LNCAP (cell line): ENCODE measurements at regions not wholly inside any gene's neighbourhood (a gene's known extent, or its start where the extent isn't known, plus 50 kb on each side); places are given as distances from the start of the nearest gene placed in this dataset.

Experiments used
- CTCF ChIP-seq: fragments of 450-650 bp; IDR thresholded peaks from 2 replicates; pipeline ENCODE4 v1.5.1; 2017; ENCODE audit warnings: mild to moderate bottlenecking

- TF ChIP-seq CTCF, result no peak
These were observed 113.4 kb upstream of the C11orf87 start for GRCh38 chr11:109308551-109308950.

- no peak for TF ChIP-seq CTCF
These were observed 112.8 kb upstream of the C11orf87 start for GRCh38 chr11:109309153-109309552.

- no peak for TF ChIP-seq CTCF
These were observed 104.3 kb upstream of the C11orf87 start for GRCh38 chr11:109317726-109318125.

GRCh38 chr11:109320595-109320994 lies 101.4 kb upstream of the C11orf87 start:
- no peak for TF ChIP-seq CTCF

GRCh38 chr11:109326781-109327180 lies 95.2 kb upstream of the C11orf87 start:
- no peak for TF ChIP-seq CTCF

- TF ChIP-seq CTCF, result no peak
These were observed 92.3 kb upstream of the C11orf87 start for GRCh38 chr11:109329716-109330115.

- no peak for TF ChIP-seq CTCF
These were observed 83.9 kb upstream of the C11orf87 start for GRCh38 chr11:109338131-109338530.

- no peak for TF ChIP-seq CTCF
These were observed 79.7 kb upstream of the C11orf87 start for GRCh38 chr11:109342261-109342660.
